NCI-H510A treated with DMSO at 0.1 percent for 48 hours (cell line): ENCODE measurements at regions not wholly inside any gene's neighbourhood (a gene's known extent, or its start where the extent isn't known, plus 50 kb on each side); places are given as distances from the start of the nearest gene placed in this dataset.

Experiments
- DNase-seq: peaks from one replicate; lab custom pipeline; 2025; lab: John Stamatoyannopoulos, UW

GRCh38 chr22:22744412-22745224 lies 100.2 kb downstream of the GGTLC2 start:
- DNase-seq = no peak

- DNase-seq = peak; percentile 9
Measured at GRCh38 chr22:22745225-22746060, 101.0 kb downstream of the GGTLC2 start.

DNA sequence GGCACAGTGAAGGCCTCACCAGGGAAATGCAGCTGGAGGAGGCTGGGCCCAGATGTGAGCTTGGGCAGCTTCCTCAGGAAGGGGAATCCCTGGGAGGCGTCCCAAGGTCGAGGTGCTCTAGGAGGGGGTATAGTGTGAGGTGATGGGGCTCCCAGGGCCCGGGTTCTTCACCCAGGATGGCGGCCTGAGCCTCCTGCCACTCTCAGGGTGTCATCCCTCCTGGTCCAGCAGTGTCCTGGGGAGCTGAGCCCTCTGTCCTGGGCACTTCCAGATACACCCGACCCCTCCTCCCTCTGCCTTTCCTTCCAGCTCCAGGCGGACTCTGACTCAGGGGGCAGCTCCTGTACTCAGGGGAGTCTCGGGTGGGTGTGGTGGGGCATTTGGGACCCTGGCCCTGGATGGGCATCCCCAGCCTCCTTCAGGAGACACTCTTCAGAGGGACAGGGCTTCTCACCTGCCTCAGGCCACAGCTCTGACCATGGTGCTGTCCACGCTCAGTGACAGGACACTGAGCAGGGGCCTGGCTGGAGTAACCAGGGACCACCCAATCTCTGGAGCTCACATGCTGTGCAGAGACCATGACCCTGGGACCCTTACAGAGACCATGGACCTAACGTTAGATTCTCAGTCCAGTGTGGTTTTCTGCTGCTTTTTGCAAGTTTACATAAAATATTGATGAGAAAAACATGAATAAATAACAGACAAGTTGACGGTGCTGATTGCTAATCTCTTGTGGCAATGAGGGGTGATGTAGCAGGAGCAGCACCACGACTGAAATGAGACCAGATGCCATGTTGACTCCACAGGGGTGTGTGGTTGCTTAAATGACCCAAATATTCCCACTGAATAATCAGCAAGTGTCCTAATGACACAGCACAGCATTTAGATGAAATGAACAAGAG lies 101.9 kb downstream of the GGTLC2 start:
- no peak for DNase-seq

DNA sequence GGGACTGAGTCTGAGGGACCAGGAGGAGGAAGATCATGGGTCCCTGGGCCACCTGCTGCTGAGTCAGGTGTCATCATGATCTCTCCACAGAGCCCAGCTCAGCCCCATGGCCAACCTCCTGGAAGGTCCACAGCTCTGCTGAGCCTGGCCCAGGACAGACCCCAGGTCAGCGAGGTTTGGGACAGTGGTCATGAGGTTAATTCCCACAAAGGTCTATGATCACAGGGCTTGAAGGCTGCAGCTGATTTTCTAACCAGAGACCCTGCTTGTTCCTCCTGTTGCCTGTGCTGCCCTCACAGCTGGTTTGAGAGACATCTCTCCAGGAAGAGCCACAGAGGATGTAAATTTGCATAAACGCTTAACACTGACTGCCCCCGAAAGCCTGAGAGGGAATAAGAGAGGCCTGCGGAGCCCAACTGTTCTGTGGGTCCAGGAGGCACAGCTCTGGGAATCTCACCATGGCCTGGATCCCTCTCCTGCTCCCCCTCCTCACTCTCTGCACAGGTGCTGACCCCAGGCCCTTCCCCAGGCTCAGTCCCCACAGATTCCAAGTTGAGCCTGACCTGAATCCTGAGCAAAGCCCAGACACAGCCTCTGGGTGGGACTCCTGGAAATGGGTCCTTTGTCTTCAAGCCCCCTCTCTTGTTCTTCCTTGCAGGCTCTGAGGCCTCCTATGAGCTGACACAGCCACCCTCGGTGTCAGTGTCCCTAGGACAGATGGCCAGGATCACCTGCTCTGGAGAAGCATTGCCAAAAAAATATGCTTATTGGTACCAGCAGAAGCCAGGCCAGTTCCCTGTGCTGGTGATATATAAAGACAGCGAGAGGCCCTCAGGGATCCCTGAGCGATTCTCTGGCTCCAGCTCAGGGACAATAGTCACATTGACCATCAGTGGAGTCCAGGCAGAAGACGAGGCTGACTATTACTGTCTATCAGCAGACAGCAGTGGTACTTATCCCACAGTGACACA lies 102.8 kb downstream of the GGTLC2 start:
- DNase-seq = no peak

- DNase-seq = peak; percentile 1
Measured at GRCh38 chr22:22748297-22748743, 103.9 kb downstream of the GGTLC2 start.

DNA sequence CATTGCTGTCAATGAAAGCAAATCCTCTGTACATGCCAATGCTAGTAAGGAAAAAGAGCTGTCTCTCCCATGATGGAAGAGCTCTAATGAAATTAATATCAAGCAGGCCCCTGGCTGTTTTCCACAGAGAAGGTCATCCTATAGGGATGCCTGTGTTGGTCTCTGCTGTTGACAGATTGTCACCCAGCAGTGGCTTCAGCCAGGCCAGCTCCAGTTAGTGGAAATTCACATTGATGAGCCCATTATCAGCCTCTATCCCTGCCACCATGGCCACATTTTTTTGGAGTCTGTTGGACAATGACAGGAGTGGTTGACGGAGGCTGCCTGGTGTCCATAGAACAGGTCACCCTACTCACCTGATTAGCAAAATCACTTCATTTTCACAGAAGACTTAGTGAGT lies 104.3 kb downstream of the GGTLC2 start:
- no peak for DNase-seq

GRCh38 chr22:22749167-22749758 lies 104.8 kb downstream of the GGTLC2 start:
- DNase-seq = no peak

DNA sequence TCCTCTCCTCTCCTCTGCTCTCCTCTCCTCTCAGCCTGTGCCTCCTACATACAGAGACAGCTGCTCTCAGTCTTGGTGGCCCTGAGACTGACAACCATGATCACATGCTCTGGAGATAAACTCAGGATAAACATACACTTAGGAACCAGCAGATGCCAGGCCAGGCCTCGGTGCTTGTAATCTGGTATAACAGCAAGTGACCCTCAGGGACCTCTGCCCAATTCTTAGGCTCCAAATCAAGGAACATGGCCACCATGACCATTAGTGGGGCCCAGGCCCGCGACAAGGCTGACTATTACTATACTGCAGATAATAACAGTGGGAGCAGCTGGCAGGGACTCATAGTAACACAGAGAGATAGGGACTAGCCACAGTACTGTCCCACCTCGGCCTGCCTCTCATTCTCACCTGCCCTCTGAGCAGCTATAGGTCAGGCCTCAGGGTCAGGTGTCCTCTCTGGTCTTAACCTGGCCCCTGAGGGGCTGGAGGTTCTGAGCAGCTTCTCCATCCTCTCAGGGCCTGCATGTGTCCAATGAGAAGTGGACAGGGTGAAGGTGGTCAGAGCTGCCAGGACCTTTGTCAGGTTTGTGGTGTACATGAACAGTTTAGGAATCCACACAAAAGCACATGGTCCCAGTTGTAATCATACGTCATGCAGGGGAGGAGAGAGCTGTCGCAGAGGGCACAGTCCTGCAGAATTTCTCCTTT lies 106.1 kb downstream of the GGTLC2 start:
- DNase-seq = no peak

DNA sequence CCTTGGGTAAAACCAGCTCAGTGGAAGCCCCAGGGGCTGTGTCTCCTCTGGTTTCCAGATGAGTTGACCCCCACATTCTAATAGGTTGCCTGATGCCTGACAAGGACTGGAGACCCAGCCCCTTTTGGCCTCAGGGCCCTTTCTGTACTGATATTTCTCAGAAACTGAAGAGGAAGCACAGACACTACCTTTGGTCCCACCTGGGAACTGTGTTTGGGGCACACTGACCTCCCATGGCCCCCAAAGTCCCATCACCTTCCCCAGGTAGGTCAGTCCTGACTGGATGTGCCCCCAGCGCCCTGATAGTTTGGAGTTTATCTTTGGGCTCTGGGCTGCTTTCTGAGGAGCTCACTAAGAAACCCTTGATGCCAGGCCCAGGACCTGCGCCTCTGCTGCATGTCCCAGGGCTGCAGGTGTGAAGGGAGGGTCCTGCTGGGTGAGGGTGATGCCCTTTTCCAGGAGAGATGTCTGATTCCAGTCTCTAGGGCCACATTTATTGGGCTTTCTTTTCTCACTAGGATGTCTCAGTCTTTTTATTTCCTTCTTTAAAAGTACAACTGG lies 106.7 kb downstream of the GGTLC2 start:
- DNase-seq = no peak

- DNase-seq = no peak
Measured at GRCh38 chr22:22752199-22752555, 107.8 kb downstream of the GGTLC2 start.

DNA sequence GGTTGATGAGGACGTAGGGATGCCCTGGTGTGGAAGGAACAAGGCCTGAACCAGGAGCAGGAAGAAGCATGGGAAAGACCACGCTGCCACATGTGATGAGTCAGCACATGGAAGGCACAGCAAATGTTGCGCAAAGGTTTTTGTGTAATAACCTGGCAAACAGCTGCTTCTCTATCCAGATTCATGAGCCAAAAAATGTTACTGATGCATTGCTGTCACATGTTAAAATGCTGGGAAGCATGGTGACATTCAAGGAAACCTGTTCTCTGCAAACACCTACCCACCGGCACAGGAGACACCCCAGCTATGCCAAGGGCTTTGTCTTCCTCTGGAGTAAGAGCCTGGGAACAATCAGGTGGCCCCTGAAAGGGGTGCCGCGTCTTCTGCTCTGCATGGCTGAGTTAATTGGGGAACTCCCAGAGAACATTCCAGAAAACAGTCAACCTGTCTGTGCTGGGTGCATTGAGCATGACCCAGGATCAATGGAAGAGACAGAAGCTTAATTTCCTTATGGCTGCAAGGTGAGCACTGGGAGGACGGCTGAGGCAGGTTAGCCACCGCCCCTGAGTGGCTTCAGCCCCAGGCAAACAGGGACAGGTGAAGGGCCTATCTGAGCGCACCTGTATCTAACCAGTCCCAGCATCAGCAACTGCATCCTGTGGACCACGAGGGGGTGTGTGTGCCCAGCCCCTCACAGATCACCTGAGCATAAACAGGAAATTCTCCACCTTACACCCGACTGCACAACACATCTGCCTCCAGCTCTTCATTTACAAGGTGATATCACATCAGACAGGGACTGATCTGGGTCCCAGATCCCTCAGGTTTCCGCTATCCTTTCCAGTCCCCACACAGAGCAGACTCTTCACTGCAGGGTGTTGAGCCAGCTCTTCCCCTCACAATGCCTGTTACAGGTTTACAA lies 108.4 kb downstream of the GGTLC2 start:
- peak; percentile 22 for DNase-seq

GRCh38 chr22:22753526-22754267 lies 109.3 kb downstream of the GGTLC2 start:
- peak; percentile 54 for DNase-seq

- DNase-seq = no peak
Measured at GRCh38 chr22:22754268-22754657, 109.8 kb downstream of the GGTLC2 start.

DNA sequence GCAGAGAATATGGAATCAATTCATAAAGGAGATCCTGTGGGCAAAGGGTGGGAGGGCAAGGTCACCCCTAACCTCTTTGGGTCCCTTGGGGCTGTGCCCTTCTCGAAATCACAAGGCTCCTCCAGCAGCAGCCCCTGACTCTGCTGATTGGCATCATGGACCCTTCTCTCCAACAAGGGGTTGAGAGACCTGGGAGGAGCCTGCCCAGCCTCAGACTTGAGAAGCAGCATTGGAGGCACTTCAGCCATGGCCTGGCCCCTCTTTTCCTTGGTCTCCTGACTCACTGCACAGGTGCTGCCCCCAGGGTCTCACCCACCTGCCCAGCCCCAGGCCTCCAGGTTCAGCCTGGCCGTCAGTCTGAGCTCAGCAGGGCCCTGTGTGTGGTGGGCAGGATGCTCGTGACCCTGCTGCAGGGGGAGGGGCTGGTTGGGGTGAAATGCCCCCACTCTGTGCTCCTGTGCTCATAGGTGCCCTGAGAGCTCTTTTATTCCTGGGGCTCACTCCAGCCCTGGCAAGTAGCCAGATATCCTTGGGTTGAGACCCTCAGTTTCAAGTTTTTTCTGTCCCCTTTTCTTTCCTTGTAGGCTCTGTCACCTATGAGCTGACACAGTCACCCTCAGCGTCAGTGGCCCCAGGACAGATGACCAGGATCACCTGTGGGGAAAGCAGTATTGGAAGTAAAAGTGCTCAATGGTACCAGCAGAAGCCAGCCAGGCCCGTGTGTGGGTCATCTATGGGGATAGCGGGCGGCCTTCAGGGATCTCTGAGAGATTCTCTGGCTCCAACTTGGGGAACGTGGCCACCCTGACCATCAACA lies 110.8 kb downstream of the GGTLC2 start:
- no peak for DNase-seq

DNA sequence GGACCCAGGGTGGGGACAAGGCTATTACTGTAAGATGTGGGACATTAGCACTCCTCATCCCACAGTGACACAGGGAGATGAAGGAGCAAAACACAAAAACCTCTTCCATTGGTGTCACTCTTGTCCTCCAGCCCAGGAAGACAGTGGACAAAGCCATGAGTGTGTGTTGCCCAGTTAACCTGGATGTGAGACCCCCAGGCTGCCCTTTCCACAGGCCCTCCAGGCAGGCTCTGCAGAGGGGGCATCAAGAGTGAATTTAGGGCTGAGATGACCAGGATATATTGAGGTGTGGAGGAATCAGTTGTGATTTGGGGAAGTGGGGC lies 111.3 kb downstream of the GGTLC2 start:
- no peak for DNase-seq

DNA sequence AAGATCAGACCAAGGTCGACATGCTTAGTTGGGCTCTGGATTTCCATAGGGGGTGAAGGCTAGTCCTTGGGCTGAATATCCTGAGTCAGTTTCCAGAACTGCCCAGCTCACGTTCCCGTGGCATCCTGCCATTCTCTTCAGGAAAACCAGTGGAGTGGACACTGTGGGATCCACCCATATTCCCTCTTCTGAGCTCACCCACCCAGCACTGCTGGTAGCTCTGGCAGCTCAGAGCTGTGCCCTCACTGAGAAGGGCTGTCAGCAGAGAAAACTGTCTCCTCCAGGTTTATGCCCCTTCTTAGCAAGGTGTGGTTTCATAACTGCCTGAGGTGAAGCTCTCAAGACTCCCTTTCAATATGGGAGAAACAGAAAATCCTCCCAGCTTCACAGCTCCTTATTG lies 111.7 kb downstream of the GGTLC2 start:
- DNase-seq = no peak
